T-cell (primary cell): ENCODE measurements at regions not wholly inside any gene's neighbourhood (a gene's known extent, or its start where the extent isn't known, plus 50 kb on each side); places are given as distances from the start of the nearest gene placed in this dataset.
A peak's percentile ranks its signal among the peaks of the same experiment; 100 is the strongest.

Experiments used
- ATAC-seq, 4 experiments: fragments of 200-7000 bp in 3 of 4; fragments of 150-1000 bp in 1 of 4; cut with Tn5 transposase; replicated peaks in 1 of 4; 1 replicate in 3 of 4; 2 replicates in 1 of 4; pipeline ENCODE4 v1.10.0; 2021; ENCODE audit warnings: moderate library complexity in 3 of 4, mild to moderate bottlenecking in 2 of 4, moderate number of reproducible peaks in 1 of 4
- CTCF ChIA-PET, 2 donors: fragments of 300-600 bp; sonication (Branson Sonifier 250); formaldehyde crosslinking; loops; one replicate each; lab custom pipeline; 2022; ENCODE audit warnings: antibody characterized with exemption in 2 of 2; lab: Charles Lee
- POLR2A ChIA-PET, 2 donors: fragments of 300-600 bp; sonication (Branson Sonifier 250); formaldehyde crosslinking; loops; one replicate each; lab custom pipeline; 2022; ENCODE audit warnings: antibody characterized with exemption in 2 of 2; lab: Charles Lee
- DNase-seq, 35 experiments: peaks; one replicate each; pipeline versions ENCODE4 v3.0.0 to v3.0.0-alpha.2; 2013 to 2023
- H3K27ac ChIP-seq: one replicate; pipeline ENCODE4 v1.5.1; 2013; ENCODE audit warnings: low read length
- H3K27me3 ChIP-seq, 2 experiments: replicated peaks in 1 of 2; 1 replicate in 1 of 2; 2 replicates in 1 of 2; pipeline versions ENCODE4 v1.6.1 to v1.7.0; 2013; ENCODE audit warnings: low read length in 1 of 2, mixed read lengths in 1 of 2; ENCODE audit not compliant: control insufficient read depth in 2 of 2, insufficient read depth in 2 of 2; ENCODE audit errors: extremely low read depth in 1 of 2
- H3K36me3 ChIP-seq, 2 donors: 1 replicate in 1 of 2; 2 replicates in 1 of 2; pipeline versions ENCODE4 v1.6.1 to v1.7.0; 2013; ENCODE audit warnings: low read length in 1 of 2; ENCODE audit not compliant: control insufficient read depth in 2 of 2, insufficient read depth in 1 of 2; ENCODE audit errors: extremely low read depth in 1 of 2
- H3K4me1 ChIP-seq, 2 experiments: 1 replicate in 1 of 2; 2 replicates in 1 of 2; pipeline versions ENCODE4 v1.6.1 to v1.7.0; 2013; ENCODE audit warnings: low read length in 2 of 2, mixed read lengths in 1 of 2; ENCODE audit not compliant: insufficient read depth in 2 of 2, control insufficient read depth in 1 of 2; ENCODE audit errors: extremely low read depth in 1 of 2
- H3K4me3 ChIP-seq, 2 donors: 1 replicate in 1 of 2; 2 replicates in 1 of 2; pipeline versions ENCODE4 v1.5.1 to v1.7.0; 2013; ENCODE audit warnings: mild to moderate bottlenecking in 2 of 2, low read length in 1 of 2, moderate library complexity in 1 of 2; ENCODE audit not compliant: control insufficient read depth in 1 of 2; ENCODE audit errors: extremely low read depth in 1 of 2
- H3K9me3 ChIP-seq: 2 replicates; pipeline ENCODE4 v1.7.0; 2013
- H3K27ac Mint-ChIP-seq, 2 donors: one replicate each; pipeline ENCODE4 v1.8.0; 2020 to 2021; ENCODE audit warnings: mild to moderate bottlenecking in 2 of 2, mixed read lengths in 2 of 2
- H3K27me3 Mint-ChIP-seq, 2 donors: one replicate each; pipeline ENCODE4 v1.8.0; 2021 to 2022; ENCODE audit warnings: mixed read lengths in 2 of 2
- H3K36me3 Mint-ChIP-seq: one replicate; pipeline ENCODE4 v1.8.0; 2021; ENCODE audit warnings: mixed read lengths
- H3K4me1 Mint-ChIP-seq, 3 donors: one replicate each; pipeline ENCODE4 v1.8.0; 2020 to 2022; ENCODE audit warnings: mixed read lengths in 3 of 3, mild to moderate bottlenecking in 1 of 3
- H3K4me3 Mint-ChIP-seq, 3 donors: one replicate each; pipeline ENCODE4 v1.8.0; 2020 to 2022; ENCODE audit warnings: mild to moderate bottlenecking in 3 of 3, mixed read lengths in 3 of 3, moderate library complexity in 3 of 3
- H3K9me3 Mint-ChIP-seq, 3 donors: one replicate each; pipeline ENCODE4 v1.8.0; 2020 to 2022; ENCODE audit warnings: mixed read lengths in 3 of 3
- WGBS: methylation state at CpG from one replicate; pipeline ENCODE4 v1.1.5; 2013; ENCODE audit warnings: missing lambda C conversion rate; ENCODE audit not compliant: insufficient coverage; 5-methylcytosine and 5-hydroxymethylcytosine counted together

GRCh38 chr20:56924292-56925081 lies 295.4 kb downstream of the TFAP2C start:
- POLR2A ChIA-PET = no interaction called here
- Histone ChIP-seq H3K4me1 (no peaks in the 10 kb centered on the region), H3K27ac (no peak overlapping the region), H3K27me3 (peaks cover 26 to 35% of the 10 kb centered on the region in 2 experiments), H3K9me3 (no peaks in the 10 kb centered on the region), H3K36me3 (no peaks in the 10 kb centered on the region), H3K4me3 (no peak overlapping the region)
- H3K36me3 Mint-ChIP-seq = no peaks in the 10 kb centered on the region
- no peak for DNase-seq
- CTCF ChIA-PET = no interaction called here
- no peak overlapping the region for H3K27ac Mint-ChIP-seq
- 7% methylated on average over 23 of the region's 34 CpGs for WGBS
- H3K4me3 Mint-ChIP-seq = peak overlapping the region in 1 of 3 donors; percentile 9
- no peaks in the 10 kb centered on the region for H3K9me3 Mint-ChIP-seq
- peaks cover 0 to 13% (median 0%) of the 10 kb centered on the region in 3 donors for H3K4me1 Mint-ChIP-seq
- peaks cover 67 to 72% of the 10 kb centered on the region in 2 donors for H3K27me3 Mint-ChIP-seq
- ATAC-seq = no peak

GRCh38 chr20:56925082-56925830 lies 296.1 kb downstream of the TFAP2C start:
- Histone ChIP-seq H3K9me3 (no peaks in the 10 kb centered on the region), H3K4me1 (no peaks in the 10 kb centered on the region), H3K36me3 (no peaks in the 10 kb centered on the region), H3K27ac (no peak overlapping the region), H3K4me3 (no peak overlapping the region), H3K27me3 (peaks cover 28 to 37% of the 10 kb centered on the region in 2 experiments)
- no peak overlapping the region for H3K27ac Mint-ChIP-seq
- peaks cover 72 to 78% of the 10 kb centered on the region in 2 donors for H3K27me3 Mint-ChIP-seq
- H3K36me3 Mint-ChIP-seq = no peaks in the 10 kb centered on the region
- ChIA-PET POLR2A (no interaction called here), CTCF (no interaction called here)
- no peak for ATAC-seq
- H3K4me3 Mint-ChIP-seq = peak overlapping the region in 1 of 3 donors; percentile 9
- H3K9me3 Mint-ChIP-seq = no peaks in the 10 kb centered on the region
- H3K4me1 Mint-ChIP-seq = peaks cover 0 to 13% (median 0%) of the 10 kb centered on the region in 3 donors
- no peak for DNase-seq
- WGBS = 8% methylated on average over 69 of the region's 73 CpGs

GRCh38 chr20:56925831-56926170 lies 296.7 kb downstream of the TFAP2C start:
- no peak for ATAC-seq
- no peak for DNase-seq
- CTCF ChIA-PET = no interaction called here
- no peak overlapping the region for H3K27ac Mint-ChIP-seq
- no peaks in the 10 kb centered on the region for H3K36me3 Mint-ChIP-seq
- H3K27me3 Mint-ChIP-seq = peaks cover 76 to 83% of the 10 kb centered on the region in 2 donors
- POLR2A ChIA-PET = no interaction called here
- H3K4me3 ChIP-seq = no peak overlapping the region
- no peaks in the 10 kb centered on the region for H3K9me3 ChIP-seq
- WGBS = 20% methylated on average over 8 of the region's 17 CpGs
- H3K27ac ChIP-seq = no peak overlapping the region
- no peaks in the 10 kb centered on the region for H3K4me1 ChIP-seq
- H3K4me1 Mint-ChIP-seq = peaks cover 0 to 13% (median 0%) of the 10 kb centered on the region in 3 donors
- H3K4me3 Mint-ChIP-seq = no peak overlapping the region
- no peaks in the 10 kb centered on the region for H3K9me3 Mint-ChIP-seq
- H3K36me3 ChIP-seq = no peaks in the 10 kb centered on the region
- H3K27me3 ChIP-seq = peaks cover 30 to 39% of the 10 kb centered on the region in 2 experiments

GRCh38 chr20:56926501-56926900 lies 297.4 kb downstream of the TFAP2C start:
- Mint-ChIP-seq H3K4me1 (peaks cover 0 to 13% (median 0%) of the 10 kb centered on the region in 3 donors), H3K9me3 (no peaks in the 10 kb centered on the region), H3K27me3 (peaks cover 73 to 87% of the 10 kb centered on the region in 2 donors), H3K27ac (no peak overlapping the region), H3K4me3 (no peak overlapping the region), H3K36me3 (no peaks in the 10 kb centered on the region)
- Histone ChIP-seq H3K4me1 (no peaks in the 10 kb centered on the region), H3K27ac (no peak overlapping the region), H3K4me3 (no peak overlapping the region), H3K9me3 (no peaks in the 10 kb centered on the region), H3K27me3 (peaks cover 30 to 45% of the 10 kb centered on the region in 2 experiments), H3K36me3 (no peaks in the 10 kb centered on the region)
- WGBS = no CpG with 5 or more reads among the region's 2 CpGs
- DNase-seq (no peak), ATAC-seq (no peak)
- ChIA-PET POLR2A (no interaction called here), CTCF (no interaction called here)

- 40% methylated on average over 2 of the region's 8 CpGs for WGBS
- POLR2A ChIA-PET = no interaction called here
- Mint-ChIP-seq H3K4me1 (peaks cover 0 to 13% (median 0%) of the 10 kb centered on the region in 3 donors), H3K27me3 (peaks cover 67 to 83% of the 10 kb centered on the region in 2 donors), H3K27ac (no peak overlapping the region), H3K4me3 (no peak overlapping the region), H3K9me3 (no peaks in the 10 kb centered on the region), H3K36me3 (no peaks in the 10 kb centered on the region)
- H3K4me1 ChIP-seq = no peaks in the 10 kb centered on the region
- no peaks in the 10 kb centered on the region for H3K36me3 ChIP-seq
- no peak for ATAC-seq
- no peak overlapping the region for H3K27ac ChIP-seq
- peaks cover 25 to 43% of the 10 kb centered on the region in 2 experiments for H3K27me3 ChIP-seq
- no peak for DNase-seq
- CTCF ChIA-PET = no interaction called here
- no peaks in the 10 kb centered on the region for H3K9me3 ChIP-seq
- H3K4me3 ChIP-seq = no peak overlapping the region
Observed at GRCh38 chr20:56927127-56927526, 298.0 kb downstream of the TFAP2C start.

- no peak for DNase-seq
- H3K4me3 Mint-ChIP-seq = no peak overlapping the region
- no peaks in the 10 kb centered on the region for H3K36me3 Mint-ChIP-seq
- H3K4me1 Mint-ChIP-seq = peaks cover 0 to 13% (median 0%) of the 10 kb centered on the region in 3 donors
- H3K27me3 ChIP-seq = peaks cover 25 to 39% of the 10 kb centered on the region in 2 experiments
- no peak overlapping the region for H3K4me3 ChIP-seq
- no peak for ATAC-seq
- no peaks in the 10 kb centered on the region for H3K9me3 Mint-ChIP-seq
- ChIA-PET CTCF (no interaction called here), POLR2A (no interaction called here)
- WGBS = 0% methylated on average over 1 of the region's 5 CpGs
- no peaks in the 10 kb centered on the region for H3K36me3 ChIP-seq
- H3K9me3 ChIP-seq = no peaks in the 10 kb centered on the region
- H3K27ac ChIP-seq = no peak overlapping the region
- peaks cover 63 to 76% of the 10 kb centered on the region in 2 donors for H3K27me3 Mint-ChIP-seq
- H3K27ac Mint-ChIP-seq = no peak overlapping the region
- no peaks in the 10 kb centered on the region for H3K4me1 ChIP-seq
Observed at GRCh38 chr20:56928007-56928406, 298.9 kb downstream of the TFAP2C start.
